ENCODE measurements at regions not wholly inside any gene's neighbourhood (a gene's known extent, or its start where the extent isn't known, plus 50 kb on each side); places are given as distances from the start of the nearest gene placed in this dataset.
"Not testable (repeated sequence)": the region's sequence is repeated elsewhere in the genome, so short reads cannot be mapped to it uniquely, and the experiment has no call there.

DNA sequence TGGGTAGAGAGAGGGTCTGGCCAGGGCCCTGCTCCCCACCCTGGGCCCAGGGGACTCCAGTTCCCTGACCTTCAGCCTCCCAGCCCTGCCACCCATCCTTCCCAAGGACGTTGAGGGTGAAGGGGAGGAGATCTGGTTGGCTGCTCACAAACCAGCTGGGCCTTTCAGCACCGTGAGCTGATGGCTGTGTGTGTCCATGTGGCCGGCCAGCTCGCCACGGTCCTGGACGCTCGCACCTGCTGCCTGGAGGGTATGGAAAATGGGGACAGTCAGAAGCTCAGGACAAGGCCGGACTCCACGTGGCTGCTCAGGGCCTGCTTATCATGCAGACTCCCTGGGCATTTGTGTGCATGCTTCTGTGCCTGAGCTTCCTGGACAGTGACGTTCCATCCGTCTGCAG lies 110.3 kb downstream of the NPIPB11 start:
- not testable (repeated sequence) for H3K79me2 ChIP-seq (replicated peaks; ENCODE audit: insufficient read depth, low read length); H3K9me3 ChIP-seq (ENCODE audit: low read length); H3K27me3 ChIP-seq (ENCODE audit: insufficient read depth, low read depth, low read length); H3K9ac ChIP-seq (ENCODE audit: low read length); H3K4me3 ChIP-seq (ENCODE audit: low read length); H3K9me2 ChIP-seq (ENCODE audit: insufficient read depth, low read length); H3F3A ChIP-seq (ENCODE audit: insufficient read depth, low read length, poor library complexity, severe bottlenecking); H3K36me3 ChIP-seq (ENCODE audit: insufficient read depth, low read length); H4K20me1 ChIP-seq (ENCODE audit: insufficient read depth); H2AFZ ChIP-seq (ENCODE audit: low read depth, low read length); H3K27ac ChIP-seq (ENCODE audit: low read length); H3K4me2 ChIP-seq (ENCODE audit: low read length)

DNA sequence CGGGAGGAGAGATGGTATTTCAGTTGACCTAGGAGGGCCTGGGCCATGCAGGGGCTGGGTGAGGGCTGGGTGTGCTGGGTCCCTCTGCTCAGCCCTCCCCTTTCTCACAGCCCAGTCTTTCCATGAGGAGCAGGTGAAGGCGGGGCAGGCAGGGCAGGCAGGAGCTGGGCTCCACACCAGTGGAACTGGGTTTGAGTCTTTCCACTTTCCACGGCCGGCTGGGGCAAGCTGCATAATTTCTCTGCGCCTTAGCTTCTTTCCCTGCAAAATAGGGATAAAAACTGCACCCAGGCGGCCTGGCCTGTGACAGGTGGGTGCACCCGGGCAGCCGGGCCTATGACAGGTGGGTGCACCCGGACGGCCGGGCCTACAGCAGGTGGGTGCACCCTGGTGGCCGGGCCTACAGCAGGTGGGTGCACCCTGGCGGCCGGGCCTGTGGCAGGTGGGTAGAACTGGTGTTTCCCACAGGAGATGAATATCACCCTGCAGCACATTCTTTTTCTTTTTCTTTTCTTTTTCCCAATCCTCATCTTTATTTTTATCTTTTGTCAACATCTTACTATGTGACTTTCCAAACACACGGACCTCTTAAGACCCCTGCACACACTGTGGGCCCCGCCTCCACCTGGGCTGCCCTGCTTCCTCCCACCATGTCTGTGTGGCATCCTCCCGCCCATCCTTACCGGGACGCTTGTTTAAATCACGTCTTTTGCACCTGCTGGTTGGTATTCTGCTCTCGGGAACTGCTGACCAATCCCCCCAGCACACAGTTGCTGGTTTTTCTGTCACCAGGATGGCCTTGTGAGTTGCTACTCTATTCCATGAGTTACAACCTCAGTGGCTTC lies 111.3 kb downstream of the NPIPB11 start:
- H3F3A ChIP-seq (ENCODE audit: insufficient read depth, low read length, poor library complexity, severe bottlenecking); H2AFZ ChIP-seq (ENCODE audit: low read depth, low read length); H3K27me3 ChIP-seq (ENCODE audit: insufficient read depth, low read depth, low read length); H3K4me3 ChIP-seq (ENCODE audit: low read length); H3K9me2 ChIP-seq (ENCODE audit: insufficient read depth, low read length); H3K4me2 ChIP-seq (ENCODE audit: low read length); H4K20me1 ChIP-seq (ENCODE audit: insufficient read depth); H3K9ac ChIP-seq (ENCODE audit: low read length); H3K27ac ChIP-seq (ENCODE audit: low read length); H3K79me2 ChIP-seq (replicated peaks; ENCODE audit: insufficient read depth, low read length); H3K36me3 ChIP-seq (ENCODE audit: insufficient read depth, low read length); H3K9me3 ChIP-seq (ENCODE audit: low read length): not testable (repeated sequence)

DNA sequence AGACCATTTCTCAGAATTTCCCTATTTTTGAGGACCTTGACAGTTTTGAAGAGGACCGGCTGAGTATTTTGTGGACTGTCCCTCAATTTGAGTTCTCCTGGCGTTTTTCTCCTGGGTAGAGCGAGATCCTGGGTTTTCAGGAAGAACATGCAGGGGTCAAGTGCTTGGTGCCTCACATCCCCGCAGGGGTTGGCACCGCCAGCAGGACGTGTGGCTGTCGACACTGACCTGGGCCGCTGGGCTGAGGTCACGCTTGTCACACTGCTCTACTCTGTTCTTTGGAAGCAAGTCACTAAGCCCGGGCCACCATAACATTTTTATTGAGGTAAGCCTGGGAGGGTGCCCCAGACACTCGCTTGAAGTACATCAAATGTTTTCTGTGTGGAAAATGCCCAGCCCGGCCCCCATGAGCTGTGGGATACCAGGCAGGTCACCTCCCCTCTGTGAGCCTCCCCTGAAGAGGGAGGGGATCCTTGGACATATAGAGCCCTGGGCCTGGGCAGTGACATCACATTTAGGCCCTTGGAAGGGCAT lies 112.0 kb downstream of the NPIPB11 start:
- not testable (repeated sequence) for H3K9me2 ChIP-seq (ENCODE audit: insufficient read depth, low read length); H3K9ac ChIP-seq (ENCODE audit: low read length); H3F3A ChIP-seq (ENCODE audit: insufficient read depth, low read length, poor library complexity, severe bottlenecking); H3K9me3 ChIP-seq (ENCODE audit: low read length); H3K79me2 ChIP-seq (replicated peaks; ENCODE audit: insufficient read depth, low read length); H4K20me1 ChIP-seq (ENCODE audit: insufficient read depth); H2AFZ ChIP-seq (ENCODE audit: low read depth, low read length); H3K36me3 ChIP-seq (ENCODE audit: insufficient read depth, low read length); H3K27ac ChIP-seq (ENCODE audit: low read length); H3K27me3 ChIP-seq (ENCODE audit: insufficient read depth, low read depth, low read length); H3K4me3 ChIP-seq (ENCODE audit: low read length); H3K4me2 ChIP-seq (ENCODE audit: low read length)

DNA sequence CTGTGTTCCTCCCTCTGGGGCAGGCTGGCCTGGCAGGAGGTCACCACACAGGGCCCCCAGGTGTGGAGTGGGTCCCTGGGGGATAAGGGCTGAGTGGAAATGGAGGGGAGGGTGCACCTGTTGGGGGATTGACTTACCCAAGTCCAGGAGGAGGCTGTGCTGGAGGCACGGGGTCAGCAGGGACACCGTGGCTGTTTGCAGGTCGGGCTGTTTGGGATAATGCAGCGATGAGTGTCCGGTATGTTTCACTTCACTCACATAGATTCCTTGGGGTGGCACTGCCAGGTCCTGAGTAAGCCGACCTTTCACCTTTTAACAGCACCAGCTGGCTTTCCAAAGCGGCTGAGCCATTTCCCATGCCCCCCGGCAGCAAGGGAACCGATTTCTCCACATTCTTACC lies 113.0 kb downstream of the NPIPB11 start:
- H3K27ac ChIP-seq (ENCODE audit: low read length); H3K9ac ChIP-seq (ENCODE audit: low read length); H3K4me3 ChIP-seq (ENCODE audit: low read length); H3F3A ChIP-seq (ENCODE audit: insufficient read depth, low read length, poor library complexity, severe bottlenecking); H3K9me2 ChIP-seq (ENCODE audit: insufficient read depth, low read length); H2AFZ ChIP-seq (ENCODE audit: low read depth, low read length); H3K27me3 ChIP-seq (ENCODE audit: insufficient read depth, low read depth, low read length); H3K79me2 ChIP-seq (replicated peaks; ENCODE audit: insufficient read depth, low read length); H3K36me3 ChIP-seq (ENCODE audit: insufficient read depth, low read length); H4K20me1 ChIP-seq (ENCODE audit: insufficient read depth); H3K9me3 ChIP-seq (ENCODE audit: low read length); H3K4me2 ChIP-seq (ENCODE audit: low read length): not testable (repeated sequence)

DNA sequence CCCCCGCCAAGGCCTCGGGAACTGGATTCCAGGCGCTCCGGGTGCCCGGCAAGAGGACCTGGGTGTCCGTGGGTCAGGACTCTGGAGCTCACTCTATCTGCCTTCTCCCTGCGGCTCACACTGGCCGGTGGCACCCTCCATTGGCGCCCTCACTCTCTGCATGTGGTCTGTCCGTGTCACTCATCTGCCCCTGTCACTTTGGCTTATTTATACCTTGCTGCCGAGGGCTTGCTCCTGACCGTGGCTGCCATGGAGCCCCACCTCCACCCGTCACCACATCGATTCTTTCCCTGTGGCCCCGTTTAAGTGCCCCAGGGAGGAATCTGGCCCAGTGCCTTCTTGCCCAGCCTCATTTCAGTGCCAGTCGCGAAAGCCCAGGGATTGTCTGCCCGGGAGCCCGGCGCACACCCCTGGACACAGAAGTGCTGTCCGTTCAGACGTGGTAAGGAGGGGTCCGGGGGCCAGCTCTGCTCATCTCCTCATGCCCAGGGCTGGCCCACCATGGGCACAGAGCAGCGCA lies 113.5 kb downstream of the NPIPB11 start:
- not testable (repeated sequence) for H3F3A ChIP-seq (ENCODE audit: insufficient read depth, low read length, poor library complexity, severe bottlenecking); H3K4me2 ChIP-seq (ENCODE audit: low read length); H3K27ac ChIP-seq (ENCODE audit: low read length); H3K79me2 ChIP-seq (replicated peaks; ENCODE audit: insufficient read depth, low read length); H3K27me3 ChIP-seq (ENCODE audit: insufficient read depth, low read depth, low read length); H3K4me3 ChIP-seq (ENCODE audit: low read length); H3K36me3 ChIP-seq (ENCODE audit: insufficient read depth, low read length); H3K9ac ChIP-seq (ENCODE audit: low read length); H3K9me3 ChIP-seq (ENCODE audit: low read length); H4K20me1 ChIP-seq (ENCODE audit: insufficient read depth); H2AFZ ChIP-seq (ENCODE audit: low read depth, low read length); H3K9me2 ChIP-seq (ENCODE audit: insufficient read depth, low read length)

DNA sequence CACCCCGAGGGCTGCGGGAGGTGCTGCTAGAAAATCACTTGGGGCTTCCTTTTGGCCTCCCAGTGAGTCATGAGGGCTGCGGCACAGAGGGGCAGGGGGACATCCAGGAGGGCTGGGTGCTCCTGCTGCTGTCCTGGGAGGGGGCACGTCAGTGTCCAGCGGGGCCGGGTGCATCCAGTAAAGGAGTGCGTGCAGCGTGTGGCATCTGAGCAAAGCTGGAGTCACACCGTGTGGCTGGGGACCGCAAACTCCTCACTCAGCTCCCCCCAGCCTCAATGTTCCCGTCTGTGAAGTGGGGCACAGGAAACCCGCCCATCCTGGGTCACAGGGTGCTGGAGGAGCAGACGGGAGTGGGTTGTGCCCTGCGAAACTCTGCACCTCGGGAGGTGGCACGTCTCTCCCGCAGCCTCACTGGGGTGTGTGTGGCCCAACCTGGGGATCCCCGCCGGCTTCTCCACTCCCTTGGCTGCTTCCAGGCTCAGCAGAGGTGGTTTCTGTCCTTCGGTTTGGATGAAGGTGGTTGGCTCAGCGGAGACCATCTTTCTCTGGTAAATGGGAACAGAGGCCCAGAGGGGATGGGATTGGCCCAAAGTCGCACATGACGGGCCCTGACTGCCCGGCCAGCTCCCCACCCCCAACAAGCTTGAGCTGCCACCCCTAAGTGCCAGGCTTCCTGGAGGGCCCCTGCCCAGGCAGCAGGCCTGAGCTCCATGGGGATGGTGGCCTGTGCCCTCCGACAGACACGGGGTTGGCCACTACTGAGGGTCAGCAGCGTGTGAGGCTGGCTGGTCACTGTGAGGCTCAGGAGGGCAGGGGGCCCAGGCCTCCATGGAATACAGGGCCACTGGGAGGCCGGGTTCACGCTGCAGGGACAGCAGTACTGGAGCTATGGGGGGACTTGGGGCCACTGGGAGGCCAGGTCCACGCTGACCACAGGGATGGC lies 114.9 kb downstream of the NPIPB11 start:
- H3K9ac ChIP-seq (ENCODE audit: low read length); H3K36me3 ChIP-seq (ENCODE audit: insufficient read depth, low read length); H3K79me2 ChIP-seq (replicated peaks; ENCODE audit: insufficient read depth, low read length); H3K4me2 ChIP-seq (ENCODE audit: low read length); H3F3A ChIP-seq (ENCODE audit: insufficient read depth, low read length, poor library complexity, severe bottlenecking); H3K4me3 ChIP-seq (ENCODE audit: low read length); H3K27me3 ChIP-seq (ENCODE audit: insufficient read depth, low read depth, low read length); H3K9me2 ChIP-seq (ENCODE audit: insufficient read depth, low read length); H2AFZ ChIP-seq (ENCODE audit: low read depth, low read length); H4K20me1 ChIP-seq (ENCODE audit: insufficient read depth); H3K9me3 ChIP-seq (ENCODE audit: low read length); H3K27ac ChIP-seq (ENCODE audit: low read length): not testable (repeated sequence)
